GM10248 (cell line): ENCODE measurements at regions not wholly inside any gene's neighbourhood (a gene's known extent, or its start where the extent isn't known, plus 50 kb on each side); places are given as distances from the start of the nearest gene placed in this dataset.

ENCODE experiments used
- CTCF ChIA-PET: fragments of 300-600 bp; sonication (Branson Sonifier 250); formaldehyde crosslinking; extraction: SDS; loops from one replicate; lab custom pipeline; 2021; ENCODE audit warnings: antibody characterized with exemption; lab: Yijun Ruan, JAX
- POLR2A ChIA-PET: fragments of 350-650 bp; sonication (Branson Sonifier 250); formaldehyde crosslinking; extraction: SDS; loops from one replicate; lab custom pipeline; 2020; ENCODE audit warnings: antibody characterized with exemption; lab: Yijun Ruan, JAX
- DNase-seq: peaks from one replicate; pipeline ENCODE4 v3.0.0; 2012; ENCODE audit errors: extremely low spot score
- CTCF ChIP-seq: IDR thresholded peaks from 2 replicates; pipeline ENCODE4 v1.5.1; 2012; ENCODE audit warnings: mild to moderate bottlenecking, low read depth; ENCODE audit errors: extremely low read depth, missing control alignments, control extremely low read depth

DNA sequence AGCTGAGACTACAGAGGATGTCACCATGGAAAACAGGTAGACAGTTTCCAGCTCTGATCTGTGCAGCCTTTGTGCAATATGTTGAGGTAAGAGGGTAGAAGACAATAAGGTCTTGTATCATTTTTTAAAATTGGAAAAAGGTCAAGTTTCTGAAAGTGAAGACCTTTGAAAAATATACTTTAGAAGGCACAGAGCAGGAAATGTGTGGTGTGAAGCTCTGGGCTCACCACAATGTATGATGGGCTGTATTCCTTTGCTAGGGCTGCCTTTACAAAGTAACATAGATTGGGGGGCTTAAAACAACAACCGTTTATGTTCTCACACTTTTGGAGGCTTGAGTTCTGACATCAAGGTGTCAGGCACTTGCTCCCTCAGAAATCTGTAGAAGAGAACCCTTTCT is 514.3 kb upstream of the JARID2 start:
- TF ChIP-seq CTCF, result no peak

GRCh38 chr6:14732226-14732843 is 513.5 kb upstream of the JARID2 start:
- no peak for TF ChIP-seq CTCF
- DNase-seq, result no peak
- ChIA-PET POLR2A (no interaction called here), CTCF (interaction anchor here (1.3 kb wide), 1 partner anchor 21 kb away, joined by 4 read pairs; no protein-coding TSS in a partner anchor)

More for the DNA sequence above, 514.3 kb upstream of the JARID2 start:
- ChIA-PET CTCF (interaction anchor here (1.3 kb wide), 1 partner anchor 21 kb away, joined by 4 read pairs; no protein-coding TSS in a partner anchor), POLR2A (no interaction called here)
- no peak for DNase-seq

DNA sequence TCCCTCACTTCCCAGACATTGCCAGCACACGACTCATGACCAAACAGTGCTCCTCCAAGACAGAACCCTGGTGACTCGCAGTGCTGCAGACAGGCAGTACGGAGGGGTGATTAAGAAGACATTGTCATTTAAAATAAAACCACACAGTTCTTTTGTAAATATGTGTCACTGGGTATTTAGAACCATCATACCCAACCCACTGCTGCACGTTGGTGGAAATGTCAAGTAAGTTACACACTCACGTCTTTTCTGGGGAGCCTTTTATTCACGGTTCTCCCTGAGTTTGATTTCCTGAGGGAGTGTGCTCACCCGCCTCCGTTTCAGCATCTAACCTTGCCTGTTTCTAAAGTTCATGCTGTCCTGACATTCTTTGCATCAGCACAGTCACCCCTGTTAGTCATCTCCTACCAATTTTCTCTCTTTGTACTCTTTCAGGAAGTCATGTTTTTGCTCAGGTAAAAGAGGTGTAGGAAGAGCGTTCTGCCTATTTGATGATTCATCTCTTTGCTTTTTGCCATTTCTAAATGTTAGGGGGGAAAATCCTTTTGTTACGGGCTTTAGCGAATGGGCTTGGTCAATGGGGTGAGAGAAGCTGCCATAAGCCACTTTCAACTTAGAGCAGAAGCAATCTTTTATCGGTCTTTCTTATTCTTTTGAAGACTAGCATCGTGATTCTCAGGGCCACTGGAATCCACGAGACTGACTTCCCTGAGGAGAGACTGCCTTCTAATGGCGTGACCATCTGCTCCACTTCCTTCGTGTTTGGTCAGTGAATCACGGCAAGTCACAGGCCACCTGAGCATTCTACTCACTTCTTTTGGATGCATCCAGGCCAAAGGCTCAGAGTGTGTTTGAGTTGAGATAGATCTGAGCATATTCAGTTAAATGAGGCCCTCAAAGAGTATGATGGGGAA is 512.8 kb upstream of the JARID2 start:
- TF ChIP-seq CTCF, result no peak
- POLR2A ChIA-PET, result no interaction called here
- CTCF ChIA-PET, result no interaction called here
- DNase-seq, result no peak

DNA sequence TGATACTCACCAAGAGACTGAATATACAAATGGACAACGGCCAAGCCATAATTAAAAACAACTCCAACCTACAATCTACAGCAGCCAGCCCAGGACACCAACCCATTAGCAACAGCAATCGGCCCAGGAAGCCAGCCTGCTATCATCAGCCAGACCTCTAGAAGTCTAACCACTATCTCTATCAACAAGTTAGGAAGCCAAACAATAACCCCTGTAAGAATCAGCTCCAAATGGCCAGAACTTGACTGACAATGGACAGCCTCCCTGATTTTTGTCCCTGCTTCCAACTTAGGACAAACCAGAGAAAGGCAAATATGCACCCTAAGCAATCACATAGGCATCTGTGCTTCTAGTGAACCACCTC is 511.8 kb upstream of the JARID2 start:
- DNase-seq, result no peak
- POLR2A ChIA-PET, result no interaction called here
- no peak for TF ChIP-seq CTCF
- CTCF ChIA-PET, result interaction anchor here (1.3 kb wide), 1 partner anchor 23 kb away, joined by 3 read pairs; no protein-coding TSS in a partner anchor

DNA sequence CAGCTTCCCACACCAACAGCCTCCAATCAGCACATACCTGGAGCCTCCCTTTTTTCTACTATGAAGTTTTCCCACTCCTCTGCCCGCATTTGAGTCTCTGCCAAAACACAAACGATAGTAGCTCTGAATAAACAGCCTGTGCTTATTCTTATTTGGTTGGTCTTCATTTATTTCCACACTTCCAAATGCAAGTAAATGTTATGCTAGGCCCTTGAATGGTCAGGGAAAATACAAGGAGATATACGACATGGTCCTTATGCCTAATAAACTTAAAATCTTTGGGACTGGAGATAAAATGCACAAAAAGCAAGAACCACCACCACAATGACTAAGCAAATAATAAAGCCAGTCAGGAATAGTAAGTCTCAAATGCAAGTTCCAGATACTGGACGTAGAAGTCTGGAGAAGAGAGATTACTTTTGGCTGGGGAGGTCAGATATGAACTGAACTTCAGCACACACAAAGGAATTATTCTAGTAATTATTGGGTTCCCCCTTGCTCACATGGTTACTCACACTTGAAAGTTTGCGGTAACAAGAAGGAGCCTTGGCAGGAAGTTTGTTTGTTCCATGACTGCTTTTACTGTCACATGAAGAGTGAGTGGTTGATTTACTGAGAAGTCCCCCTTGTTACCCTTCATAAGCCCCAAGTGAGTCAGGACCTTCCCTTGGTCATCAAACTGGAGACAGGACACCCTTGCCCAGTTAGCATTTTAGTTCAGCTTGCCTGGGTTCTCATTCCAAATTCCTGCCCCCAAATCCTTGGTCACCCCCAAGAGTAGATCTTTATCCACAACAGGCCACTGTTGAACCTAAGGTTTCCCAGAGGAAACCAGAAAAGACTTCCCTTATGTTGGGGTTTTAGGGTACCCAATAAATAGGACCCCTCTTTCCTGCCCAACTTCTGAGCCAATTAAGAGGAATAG is 511.2 kb upstream of the JARID2 start:
- POLR2A ChIA-PET, result no interaction called here
- TF ChIP-seq CTCF, result no peak
- peak; percentile 43 for DNase-seq
- CTCF ChIA-PET, result interaction anchor here (1.3 kb wide), 1 partner anchor 24 kb away, joined by 3 read pairs; no protein-coding TSS in a partner anchor
